HAP-1 (cell line): ENCODE measurements at regions not wholly inside any gene's neighbourhood (a gene's known extent, or its start where the extent isn't known, plus 50 kb on each side); places are given as distances from the start of the nearest gene placed in this dataset.
A peak's percentile ranks its signal among the peaks of the same experiment; 100 is the strongest.

Experiments
- DNase-seq, 2 experiments: peaks; one replicate each; pipeline ENCODE4 v3.0.0-alpha.2; 2016 to 2020; ENCODE audit warnings: low spot score in 2 of 2
- H3K27me3 ChIP-seq: fragments of 250-450 bp; sonication (Bioruptor Pico); 2 replicates; pipeline ENCODE4 v1.5.1; 2020; ENCODE audit warnings: low read depth, mild to moderate bottlenecking, moderate library complexity
- H3K36me3 ChIP-seq: fragments of 250-450 bp; sonication (Bioruptor Pico); replicated peaks from 2 replicates; pipeline ENCODE4 v1.5.1; 2020; ENCODE audit warnings: mild to moderate bottlenecking
- H3K4me1 ChIP-seq: fragments of 250-450 bp; sonication (Bioruptor Pico); 2 replicates; pipeline ENCODE4 v1.5.1; 2020; ENCODE audit warnings: mild to moderate bottlenecking
- H3K4me3 ChIP-seq: fragments of 250-450 bp; sonication (Bioruptor Pico); 2 replicates; pipeline ENCODE4 v1.5.1; 2020; ENCODE audit warnings: mild to moderate bottlenecking, moderate library complexity
- H3K9me3 ChIP-seq: fragments of 250-450 bp; sonication (Bioruptor Pico); 2 replicates; pipeline ENCODE4 v1.5.1; 2020; ENCODE audit warnings: mild to moderate bottlenecking, moderate library complexity
- in situ Hi-C: fragments of 300-500 bp; cut with MboI; formaldehyde crosslinking; loops from 3 replicates; pipeline ENCODE4 v1.14.3; 2020; ENCODE audit warnings: low sequenced_read_pairs, inconsistent platforms, mixed read lengths

DNA sequence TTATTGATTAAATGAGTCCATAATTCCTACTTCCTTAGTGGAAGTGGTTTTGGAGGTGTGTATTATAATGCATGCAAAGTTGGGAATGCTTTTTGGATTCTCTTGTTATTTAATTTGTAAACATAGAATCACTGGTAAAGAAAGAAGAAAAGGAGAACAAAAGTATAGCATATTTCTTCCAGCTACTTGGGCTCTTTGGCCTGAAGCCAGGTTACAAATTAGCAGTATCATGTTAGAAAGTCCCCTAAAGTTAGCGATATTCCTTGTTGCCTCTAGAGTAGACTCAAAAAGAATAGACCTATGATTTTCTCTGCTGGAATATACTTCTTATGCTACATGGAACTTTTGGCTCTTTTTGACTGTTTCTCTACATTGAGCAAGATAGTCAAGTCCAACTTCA, 60.6 kb upstream of the CD28 start:
- Histone ChIP-seq H3K27me3 (no peaks in the 10 kb centered on the region), H3K4me1 (peaks cover 6% of the 10 kb centered on the region), H3K36me3 (no peaks in the 10 kb centered on the region), H3K9me3 (no peaks in the 10 kb centered on the region), H3K4me3 (no peak overlapping the region)
- in situ Hi-C loops = no loop called here
- no peak for DNase-seq

- H3K36me3 ChIP-seq = no peaks in the 10 kb centered on the region
- in situ Hi-C loops = no loop called here
- H3K4me1 ChIP-seq = peaks cover 6% of the 10 kb centered on the region
- no peak for DNase-seq
- no peak overlapping the region for H3K4me3 ChIP-seq
- H3K27me3 ChIP-seq = no peaks in the 10 kb centered on the region
- no peaks in the 10 kb centered on the region for H3K9me3 ChIP-seq
Measured at GRCh38 chr2:203646266-203646864, 60.1 kb upstream of the CD28 start.

GRCh38 chr2:203646961-203647360, 59.5 kb upstream of the CD28 start:
- Histone ChIP-seq H3K36me3 (no peaks in the 10 kb centered on the region), H3K27me3 (no peaks in the 10 kb centered on the region), H3K4me3 (no peak overlapping the region), H3K9me3 (no peaks in the 10 kb centered on the region), H3K4me1 (peaks cover 6% of the 10 kb centered on the region)
- DNase-seq = no peak
- in situ Hi-C loops = no loop called here

- in situ Hi-C loops = no loop called here
- Histone ChIP-seq H3K27me3 (no peaks in the 10 kb centered on the region), H3K4me3 (no peak overlapping the region), H3K36me3 (no peaks in the 10 kb centered on the region), H3K9me3 (no peaks in the 10 kb centered on the region), H3K4me1 (peaks cover 6% of the 10 kb centered on the region)
- no peak for DNase-seq
Measured at GRCh38 chr2:203647579-203647978, 58.9 kb upstream of the CD28 start.

DNA sequence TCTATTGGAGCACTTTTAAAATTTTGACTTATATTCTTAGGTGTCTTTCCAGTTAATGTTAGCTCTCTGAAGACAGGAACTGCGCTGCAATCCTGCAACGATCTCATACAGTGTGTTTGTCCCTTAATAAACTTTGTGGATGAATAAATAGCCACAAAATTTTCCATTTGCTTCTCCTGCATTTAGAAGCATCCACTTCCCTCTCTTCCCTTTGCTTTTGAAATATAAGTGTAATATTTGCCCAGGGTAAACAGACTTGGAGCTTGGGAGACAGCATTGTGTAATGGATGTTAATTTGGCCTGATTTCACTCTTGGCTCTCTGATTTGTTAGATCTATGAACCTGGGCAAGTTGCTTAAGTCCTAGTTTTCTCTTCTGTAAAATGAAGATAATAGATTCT, 58.2 kb upstream of the CD28 start:
- Histone ChIP-seq H3K27me3 (no peaks in the 10 kb centered on the region), H3K4me3 (no peak overlapping the region), H3K4me1 (peaks cover 6% of the 10 kb centered on the region), H3K36me3 (no peaks in the 10 kb centered on the region), H3K9me3 (no peaks in the 10 kb centered on the region)
- in situ Hi-C loops = no loop called here
- DNase-seq = no peak

DNA sequence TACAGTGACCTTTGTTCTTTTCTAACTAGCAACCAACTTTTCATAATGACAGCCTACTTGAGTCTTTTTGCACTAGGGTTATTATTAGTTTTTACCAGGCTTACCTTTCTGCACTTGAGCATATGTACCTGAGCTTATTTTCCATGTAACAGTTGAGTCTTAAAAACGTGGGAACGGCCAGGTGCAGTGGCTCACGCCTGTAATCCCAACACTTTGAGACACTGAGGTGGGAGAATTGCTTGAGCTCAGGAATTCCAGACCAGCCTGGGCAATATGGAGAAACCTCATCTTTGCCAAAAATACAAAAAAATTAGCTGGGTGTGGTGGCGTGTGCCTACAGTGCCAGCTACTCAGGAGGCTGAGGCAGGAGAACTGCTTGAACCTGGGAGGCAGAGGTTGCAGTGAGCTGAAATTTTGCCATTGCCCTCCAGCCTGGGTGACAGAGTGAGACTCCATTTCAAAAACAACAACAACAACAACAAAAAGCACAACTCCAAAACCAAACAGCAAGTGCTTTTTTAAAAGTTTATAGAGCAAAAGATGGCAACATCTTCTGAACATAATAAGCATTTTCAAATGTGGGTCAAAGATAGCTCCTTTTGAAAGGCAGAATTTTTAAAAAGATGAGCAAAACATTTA, 57.1 kb upstream of the CD28 start:
- H3K4me1 ChIP-seq = peaks cover 6% of the 10 kb centered on the region
- H3K9me3 ChIP-seq = no peaks in the 10 kb centered on the region
- in situ Hi-C loops = no loop called here
- H3K4me3 ChIP-seq = no peak overlapping the region
- no peaks in the 10 kb centered on the region for H3K27me3 ChIP-seq
- no peaks in the 10 kb centered on the region for H3K36me3 ChIP-seq
- no peak for DNase-seq

GRCh38 chr2:203650860-203651613, 55.4 kb upstream of the CD28 start:
- H3K36me3 ChIP-seq = no peaks in the 10 kb centered on the region
- H3K4me3 ChIP-seq = no peak overlapping the region
- no peaks in the 10 kb centered on the region for H3K9me3 ChIP-seq
- DNase-seq = peak; percentile 13 to 24
- in situ Hi-C loops = no loop called here
- no peaks in the 10 kb centered on the region for H3K27me3 ChIP-seq
- peaks cover 6% of the 10 kb centered on the region for H3K4me1 ChIP-seq

DNA sequence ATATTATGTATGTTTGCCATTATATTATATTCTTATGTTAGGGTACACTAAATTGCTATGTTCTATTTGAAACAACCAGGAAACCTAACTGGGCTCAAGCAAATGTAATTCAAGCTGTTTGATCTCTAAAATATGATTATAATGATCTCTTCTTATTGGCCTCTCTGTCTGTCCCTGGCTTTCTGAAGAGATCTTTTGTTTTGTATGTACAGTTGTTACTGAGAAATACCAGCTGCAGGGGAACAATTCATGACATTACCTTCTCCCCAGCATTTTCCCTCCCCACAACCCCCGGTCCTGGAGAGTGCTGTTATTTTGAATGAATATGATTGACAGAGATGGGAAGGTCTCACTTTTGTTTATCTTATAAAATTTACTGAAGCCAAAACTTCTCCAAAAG, 54.8 kb upstream of the CD28 start:
- H3K36me3 ChIP-seq = no peaks in the 10 kb centered on the region
- peaks cover 6% of the 10 kb centered on the region for H3K4me1 ChIP-seq
- no peak for DNase-seq
- no peaks in the 10 kb centered on the region for H3K27me3 ChIP-seq
- H3K4me3 ChIP-seq = no peak overlapping the region
- no peaks in the 10 kb centered on the region for H3K9me3 ChIP-seq
- in situ Hi-C loops = no loop called here

DNA sequence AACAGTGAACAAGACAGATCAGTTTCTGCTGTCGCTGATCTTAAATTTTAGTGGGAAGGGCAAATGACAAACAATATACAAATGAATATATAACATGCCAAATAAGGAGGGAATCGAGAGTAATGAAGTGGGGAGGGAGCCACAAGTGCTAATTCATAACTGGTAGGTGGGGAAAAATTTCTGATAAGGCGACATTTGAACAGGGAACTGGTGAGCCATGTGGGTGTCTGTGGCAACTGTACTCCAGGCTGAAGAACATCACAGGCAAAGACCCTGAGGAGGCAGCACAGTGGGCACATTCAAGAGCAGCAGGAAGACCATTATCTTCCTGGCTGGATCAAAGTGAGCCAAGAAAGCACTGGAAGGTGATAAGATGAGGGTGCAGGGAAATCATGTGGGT, 51.6 kb upstream of the CD28 start:
- Histone ChIP-seq H3K9me3 (no peaks in the 10 kb centered on the region), H3K4me3 (no peak overlapping the region), H3K4me1 (peaks cover 2% of the 10 kb centered on the region), H3K36me3 (no peaks in the 10 kb centered on the region), H3K27me3 (no peaks in the 10 kb centered on the region)
- DNase-seq = no peak
- in situ Hi-C loops = no loop called here

DNA sequence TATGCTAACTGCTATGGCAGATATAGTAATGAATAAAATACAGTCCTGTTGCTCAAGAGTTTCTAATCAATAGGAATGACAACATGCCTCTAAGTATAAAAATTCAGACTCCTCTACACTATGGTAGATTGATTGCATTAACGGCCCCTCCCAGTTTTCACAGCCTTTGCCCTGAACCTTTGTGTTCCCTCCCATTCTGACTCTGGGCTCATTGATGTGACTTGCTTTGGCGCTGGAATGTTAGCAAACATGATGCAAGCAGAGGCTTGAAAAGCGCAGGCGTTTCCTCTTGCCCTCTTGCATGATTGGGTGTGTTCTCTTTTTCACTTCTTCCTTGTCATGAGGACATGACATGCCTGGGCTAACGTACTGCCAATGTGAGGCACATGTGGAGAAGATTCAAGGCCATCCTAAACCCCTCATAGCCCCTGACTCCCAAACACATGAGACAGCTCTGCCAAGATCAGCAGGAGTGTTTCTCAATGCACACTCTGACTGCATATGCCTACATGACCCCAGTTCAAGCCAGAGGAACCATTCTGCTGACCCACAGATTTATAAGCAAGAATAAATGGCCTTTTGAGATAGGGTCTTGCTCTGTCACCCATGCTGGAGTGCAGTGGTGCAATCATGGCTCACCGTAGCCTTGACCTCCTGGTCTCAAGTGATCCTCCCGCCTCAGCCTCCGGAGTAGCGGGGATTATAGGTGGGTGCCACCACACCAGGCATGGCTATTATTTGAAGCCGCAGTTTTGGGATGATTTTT, 49.7 kb upstream of the CD28 start:
- in situ Hi-C loops = no loop called here
- no peak overlapping the region for H3K4me3 ChIP-seq
- no peaks in the 10 kb centered on the region for H3K4me1 ChIP-seq
- H3K27me3 ChIP-seq = no peaks in the 10 kb centered on the region
- DNase-seq = no peak
- no peaks in the 10 kb centered on the region for H3K9me3 ChIP-seq
- no peaks in the 10 kb centered on the region for H3K36me3 ChIP-seq
